8988T (cell line): ENCODE measurements at regions not wholly inside any gene's neighbourhood (a gene's known extent, or its start where the extent isn't known, plus 50 kb on each side); places are given as distances from the start of the nearest gene placed in this dataset.

ENCODE experiments used
- DNase-seq: peaks from one replicate; pipeline ENCODE4 v3.0.0; 2011

GRCh38 chr14:42138406-42138805, 531.7 kb downstream of the LRFN5 start:
- DNase-seq = no peak

- DNase-seq = no peak
Measured at GRCh38 chr14:42130815-42131214, 524.1 kb downstream of the LRFN5 start.

- no peak for DNase-seq
Measured at GRCh38 chr14:42123526-42123925, 516.9 kb downstream of the LRFN5 start.

GRCh38 chr14:42113358-42114069, 506.8 kb downstream of the LRFN5 start:
- DNase-seq = no peak

GRCh38 chr14:42112108-42112507, 505.4 kb downstream of the LRFN5 start:
- no peak for DNase-seq

GRCh38 chr14:42111355-42111754, 504.7 kb downstream of the LRFN5 start:
- DNase-seq = no peak

GRCh38 chr14:42110167-42110566, 503.5 kb downstream of the LRFN5 start:
- DNase-seq = no peak

GRCh38 chr14:42095155-42095554, 488.5 kb downstream of the LRFN5 start:
- DNase-seq = no peak

- DNase-seq = no peak
Measured at GRCh38 chr14:42090122-42090521, 483.4 kb downstream of the LRFN5 start.

GRCh38 chr14:42079911-42080310, 473.2 kb downstream of the LRFN5 start:
- DNase-seq = no peak

- no peak for DNase-seq
Measured at GRCh38 chr14:42078345-42078744, 471.7 kb downstream of the LRFN5 start.

- no peak for DNase-seq
Measured at GRCh38 chr14:42070031-42070430, 463.4 kb downstream of the LRFN5 start.

GRCh38 chr14:42057111-42057510, 450.4 kb downstream of the LRFN5 start:
- no peak for DNase-seq

- DNase-seq = no peak
Measured at GRCh38 chr14:42047421-42048055, 440.9 kb downstream of the LRFN5 start.

- DNase-seq = no peak
Measured at GRCh38 chr14:42045383-42045782, 438.7 kb downstream of the LRFN5 start.

GRCh38 chr14:42028607-42029006, 421.9 kb downstream of the LRFN5 start:
- DNase-seq = no peak

GRCh38 chr14:42027271-42027670, 420.6 kb downstream of the LRFN5 start:
- no peak for DNase-seq

- no peak for DNase-seq
Measured at GRCh38 chr14:42023452-42023851, 416.8 kb downstream of the LRFN5 start.

GRCh38 chr14:42014301-42014700, 407.6 kb downstream of the LRFN5 start:
- no peak for DNase-seq

- no peak for DNase-seq
Measured at GRCh38 chr14:42013559-42013958, 406.9 kb downstream of the LRFN5 start.

GRCh38 chr14:42013153-42013552, 406.5 kb downstream of the LRFN5 start:
- no peak for DNase-seq

- no peak for DNase-seq
Measured at GRCh38 chr14:42011221-42011620, 404.5 kb downstream of the LRFN5 start.

- DNase-seq = no peak
Measured at GRCh38 chr14:42004321-42004720, 397.6 kb downstream of the LRFN5 start.

GRCh38 chr14:42002141-42002540, 395.5 kb downstream of the LRFN5 start:
- DNase-seq = no peak

GRCh38 chr14:42001431-42001830, 394.8 kb downstream of the LRFN5 start:
- DNase-seq = no peak
